ENCODE measurements at regions not wholly inside any gene's neighbourhood (a gene's known extent, or its start where the extent isn't known, plus 50 kb on each side); places are given as distances from the start of the nearest gene placed in this dataset.

- Histone ChIP-seq H3K9me3 (replicated peaks in 1 of 2; ENCODE audit: control insufficient read depth in 1 of 2, insufficient read depth in 1 of 2, low read length in 2 of 2) (no peaks in the 10 kb centered on the region), H4K20me1 (ENCODE audit: insufficient read depth, low read length) (no peaks in the 10 kb centered on the region), H3K27ac (ENCODE audit: low read depth in 1 of 2, low read length in 2 of 2) (no peak overlapping the region), H3K4me2 (replicated peaks; ENCODE audit: extremely low read depth, low read length, poor library complexity, severe bottlenecking) (no peak overlapping the region), H3K4me1 (ENCODE audit: control insufficient read depth in 1 of 2, insufficient read depth in 2 of 2, low read length in 2 of 2) (no peaks in the 10 kb centered on the region), H3K79me2 (ENCODE audit: insufficient read depth, low read length) (no peaks in the 10 kb centered on the region), H3K9ac (ENCODE audit: insufficient read depth, low read length, poor library complexity, severe bottlenecking) (no peak overlapping the region), H2AFZ (ENCODE audit: insufficient read depth, low read depth, low read length, poor library complexity, severe bottlenecking) (no peak overlapping the region), H3K4me3 (replicated peaks in 1 of 3; ENCODE audit: low read depth in 2 of 3, low read length in 3 of 3) (no peak overlapping the region), H3K36me3 (replicated peaks in 1 of 2; ENCODE audit: control insufficient read depth in 1 of 2, insufficient read depth in 2 of 2, low read length in 2 of 2) (no peaks in the 10 kb centered on the region), H3K27me3 (ENCODE audit: control insufficient read depth in 2 of 2, insufficient read depth in 2 of 2, low read length in 2 of 2) (no peaks in the 10 kb centered on the region)
- Mint-ChIP-seq H3K27me3 (ENCODE audit: low read depth in 3 of 3) (no peaks in the 10 kb centered on the region), H3K27ac (no peak overlapping the region), H3K9me3 (peaks cover 0 to 8% (median 3%) of the 10 kb centered on the region in 7 donors), H3K36me3 (no peaks in the 10 kb centered on the region), H3K4me1 (no peaks in the 10 kb centered on the region), H3K4me3 (no peak overlapping the region)
- no peak for DNase-seq
- intact Hi-C loops (cut with micrococcal nuclease), result no loop called here
- WGBS (ENCODE audit: insufficient coverage), result no CpG with 5 or more reads among the region's 6 CpGs
- TF ChIP-seq CTCF (IDR thresholded peaks at IDR 0.05), result no peak
Observed at GRCh38 chr1:106568201-106568974, 488.1 kb upstream of the PRMT6 start.

GRCh38 chr1:106571109-106571508 lies 485.4 kb upstream of the PRMT6 start:
- WGBS (ENCODE audit: insufficient coverage), result no CpG with 5 or more reads among the region's 4 CpGs
- no peak overlapping the region for H3K4me2 ChIP-seq (replicated peaks; ENCODE audit: extremely low read depth, low read length, poor library complexity, severe bottlenecking)
- H3K9me3 ChIP-seq (replicated peaks in 1 of 2; ENCODE audit: control insufficient read depth in 1 of 2, insufficient read depth in 1 of 2, low read length in 2 of 2), result no peaks in the 10 kb centered on the region
- Mint-ChIP-seq H3K27ac (no peak overlapping the region), H3K27me3 (ENCODE audit: low read depth in 3 of 3) (no peaks in the 10 kb centered on the region), H3K4me1 (no peaks in the 10 kb centered on the region), H3K9me3 (peaks cover 0 to 8% (median 4%) of the 10 kb centered on the region in 7 donors), H3K36me3 (no peaks in the 10 kb centered on the region), H3K4me3 (no peak overlapping the region)
- no peaks in the 10 kb centered on the region for H3K27me3 ChIP-seq (ENCODE audit: control insufficient read depth in 2 of 2, insufficient read depth in 2 of 2, low read length in 2 of 2)
- H3K4me1 ChIP-seq (ENCODE audit: control insufficient read depth in 1 of 2, insufficient read depth in 2 of 2, low read length in 2 of 2), result no peaks in the 10 kb centered on the region
- no peaks in the 10 kb centered on the region for H4K20me1 ChIP-seq (ENCODE audit: insufficient read depth, low read length)
- TF ChIP-seq CTCF (IDR thresholded peaks at IDR 0.05), result no peak
- H3K79me2 ChIP-seq (ENCODE audit: insufficient read depth, low read length), result no peaks in the 10 kb centered on the region
- no peak overlapping the region for H3K27ac ChIP-seq (ENCODE audit: low read depth in 1 of 2, low read length in 2 of 2)
- no peak overlapping the region for H3K4me3 ChIP-seq (replicated peaks in 1 of 3; ENCODE audit: low read depth in 2 of 3, low read length in 3 of 3)
- intact Hi-C loops (cut with micrococcal nuclease), result no loop called here
- H3K36me3 ChIP-seq (replicated peaks in 1 of 2; ENCODE audit: control insufficient read depth in 1 of 2, insufficient read depth in 2 of 2, low read length in 2 of 2), result no peaks in the 10 kb centered on the region
- no peak overlapping the region for H2AFZ ChIP-seq (ENCODE audit: insufficient read depth, low read depth, low read length, poor library complexity, severe bottlenecking)
- DNase-seq, result no peak
- no peak overlapping the region for H3K9ac ChIP-seq (ENCODE audit: insufficient read depth, low read length, poor library complexity, severe bottlenecking)
